GM12878 (cell line): ENCODE measurements at regions not wholly inside any gene's neighbourhood (a gene's known extent, or its start where the extent isn't known, plus 50 kb on each side); places are given as distances from the start of the nearest gene placed in this dataset.

ENCODE experiments used
- EGR1 ChIP-seq, 2 experiments: IDR thresholded peaks; 1 replicate in 1 of 2; 2 replicates in 1 of 2; pipeline ENCODE4 v1.6.1; 2011 to 2012; ENCODE audit warnings: low read depth in 2 of 2, low read length in 2 of 2, borderline replicate concordance in 1 of 2, mild to moderate bottlenecking in 1 of 2, moderate library complexity in 1 of 2
- ELK1 ChIP-seq: IDR thresholded peaks from 2 replicates; pipeline ENCODE4 v1.6.1; 2012; ENCODE audit warnings: low read depth, low read length, improper control_type of control experiment
- EZH2 ChIP-seq: IDR thresholded peaks from 2 replicates; pipeline ENCODE4 v1.6.1; 2012; ENCODE audit warnings: low read depth, mild to moderate bottlenecking, control low read depth, inconsistent platforms, low read length, borderline replicate concordance; ENCODE audit not compliant: control insufficient read depth
- IKZF1 ChIP-seq: fragments of 450-650 bp; conservative IDR thresholded peaks from 2 replicates; pipeline ENCODE4 v1.6.1; 2017; ENCODE audit warnings: antibody characterized with exemption, mild to moderate bottlenecking
- NFYB ChIP-seq: IDR thresholded peaks from 2 replicates; pipeline ENCODE4 v1.6.1; 2011; ENCODE audit warnings: low read depth, mild to moderate bottlenecking, low read length, improper control_type of control experiment, moderate library complexity; ENCODE audit not compliant: insufficient read depth
- POLR2A ChIP-seq: IDR thresholded peaks from 2 replicates; pipeline ENCODE4 v1.6.1; 2011; ENCODE audit warnings: low read depth, mild to moderate bottlenecking, low read length
- REST ChIP-seq: IDR thresholded peaks from 2 replicates; pipeline ENCODE4 v1.6.1; 2012; ENCODE audit warnings: mild to moderate bottlenecking, low read depth, low read length
- USF2 ChIP-seq: IDR thresholded peaks from 2 replicates; pipeline ENCODE4 v1.6.1; 2011; ENCODE audit warnings: low read depth, low read length, improper control_type of control experiment, borderline replicate concordance
- YY1 ChIP-seq: IDR thresholded peaks from 2 replicates; pipeline ENCODE4 v1.6.1; 2011; ENCODE audit warnings: low read depth, mild to moderate bottlenecking, low read length

GRCh38 chr22:46084376-46084775 is 66.0 kb upstream of the PPARA start:
- TF ChIP-seq EGR1 (IDR thresholded peaks at IDR 0.05; ENCODE audit: borderline replicate concordance in 1 of 2, low read depth in 2 of 2, low read length in 2 of 2) (no peak), REST (no peak), NFYB (no peak), EZH2 (no peak), USF2 (no peak), POLR2A (no peak), YY1 (no peak), ELK1 (no peak), IKZF1 (no peak)
